ENCODE measurements at regions not wholly inside any gene's neighbourhood (a gene's known extent, or its start where the extent isn't known, plus 50 kb on each side); places are given as distances from the start of the nearest gene placed in this dataset.
"Not testable (repeated sequence)": the region's sequence is repeated elsewhere in the genome, so short reads cannot be mapped to it uniquely, and the experiment has no call there.

- DNase-seq (ENCODE audit: low read depth): no peak
Measured at GRCh38 chr1:203401199-203401877, 50.4 kb upstream of the FMOD start.

DNA sequence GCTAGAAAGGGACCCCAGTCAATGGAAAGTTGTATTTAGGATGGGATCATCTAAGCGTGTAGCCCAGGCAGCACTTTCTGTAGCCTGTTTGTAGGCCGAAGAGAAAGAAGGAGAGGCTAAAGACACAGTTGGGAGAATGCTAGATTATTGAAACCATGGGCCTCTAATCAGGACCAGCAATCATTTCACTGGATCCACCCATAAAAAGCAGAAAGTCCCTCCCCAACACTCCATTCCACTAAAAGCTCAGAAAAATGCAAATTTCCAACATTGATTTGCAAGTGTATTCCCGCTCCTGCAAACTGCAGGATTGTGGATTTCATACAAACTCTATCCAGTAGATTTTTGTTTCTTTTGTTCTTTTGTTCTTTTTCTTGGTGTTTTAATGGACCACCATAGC, 51.2 kb upstream of the FMOD start:
- DNase-seq (ENCODE audit: low read depth): no peak

GRCh38 chr1:203402629-203403337, 51.9 kb upstream of the FMOD start:
- peak; percentile 73 for DNase-seq (ENCODE audit: low read depth)

DNA sequence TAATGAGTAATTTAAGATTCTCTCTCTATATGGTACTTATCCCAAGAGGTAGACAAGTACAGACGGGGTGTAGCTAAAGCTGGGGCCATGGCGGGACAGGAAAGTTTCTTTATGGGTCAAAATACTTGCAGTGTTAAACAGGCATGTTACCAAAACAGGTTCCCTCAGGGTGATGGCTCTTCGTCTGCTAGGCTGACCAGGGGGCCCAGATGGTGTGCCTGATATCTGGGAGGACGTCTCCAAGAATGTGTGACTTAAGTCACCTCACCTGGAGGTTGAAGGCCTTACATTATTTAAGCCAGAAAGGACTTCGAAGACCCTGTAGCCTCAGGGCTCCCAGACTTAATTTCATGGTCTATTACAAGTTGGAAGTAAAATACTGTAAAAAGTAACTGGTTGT, 52.7 kb upstream of the FMOD start:
- DNase-seq (ENCODE audit: low read depth): no peak

GRCh38 chr1:203404546-203404945, 53.6 kb upstream of the FMOD start:
- DNase-seq (ENCODE audit: low read depth): no peak

DNA sequence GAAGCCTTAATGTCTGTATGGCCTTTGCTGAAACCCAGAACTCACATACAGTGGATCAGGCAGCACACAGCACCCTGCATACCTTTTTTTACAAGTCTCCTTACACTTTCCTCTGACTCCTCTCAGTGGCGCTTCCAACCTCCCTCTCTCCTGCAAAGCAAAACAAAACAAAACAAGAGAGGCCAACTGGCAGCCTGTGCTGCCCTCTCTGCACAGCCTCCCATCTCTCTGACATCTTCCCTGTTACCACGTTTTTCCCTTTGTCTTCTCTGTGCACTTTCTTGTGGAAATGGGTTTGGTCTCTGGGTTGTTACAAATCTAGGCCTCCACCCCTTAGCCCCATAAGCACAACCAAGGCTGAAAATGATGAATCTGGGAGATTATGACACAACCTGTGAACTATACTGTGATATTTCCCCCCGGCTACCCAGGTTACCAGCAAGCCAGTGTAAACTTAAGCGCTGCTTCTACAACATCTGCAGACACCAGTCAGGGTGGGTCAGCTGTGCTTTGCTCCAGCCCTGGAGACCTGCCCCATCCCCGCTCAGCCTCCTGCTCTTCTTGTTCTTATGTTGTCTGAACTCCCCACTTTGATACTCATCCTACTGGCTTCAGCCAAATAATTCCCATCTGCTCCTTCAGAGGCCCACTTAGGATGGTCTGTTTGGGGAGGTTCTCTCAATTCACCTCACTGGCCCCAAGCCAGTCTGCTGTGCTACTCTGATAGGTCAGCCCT, 54.9 kb upstream of the FMOD start:
- no peak for DNase-seq (ENCODE audit: low read depth)

DNA sequence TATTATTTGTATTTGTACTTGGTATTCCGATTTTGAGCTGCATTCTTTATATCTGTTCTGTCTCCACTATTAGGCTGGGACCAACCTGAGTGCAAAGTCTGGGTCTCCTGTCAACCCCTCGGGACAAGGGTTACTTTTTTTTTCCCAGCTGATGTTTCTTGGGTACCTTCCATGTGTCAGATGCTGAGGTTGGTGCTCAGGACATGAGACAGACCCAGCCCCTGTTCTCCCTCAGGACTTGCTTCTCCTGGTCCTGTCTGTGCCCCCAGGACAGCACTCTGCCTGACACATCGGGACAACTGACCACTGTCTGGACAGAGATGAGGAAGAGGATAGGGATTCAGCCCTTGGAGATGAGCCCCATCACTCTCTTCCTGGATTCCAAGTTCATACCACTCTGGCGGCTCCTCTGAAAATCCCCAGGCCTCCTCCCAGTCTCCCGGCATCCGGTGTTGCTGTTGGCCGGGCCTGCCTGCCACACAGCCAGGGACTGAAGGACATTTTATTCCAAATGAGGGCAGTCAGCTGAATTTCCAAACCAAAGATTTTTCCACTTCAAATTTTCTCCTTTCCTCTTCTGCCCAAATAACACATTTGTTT, 55.6 kb upstream of the FMOD start:
- peak; percentile 7 for DNase-seq (ENCODE audit: low read depth)

GRCh38 chr1:203407296-203407695, 56.4 kb upstream of the FMOD start:
- DNase-seq (ENCODE audit: low read depth): no peak

GRCh38 chr1:203408486-203409481, 57.9 kb upstream of the FMOD start:
- DNase-seq (ENCODE audit: low read depth): peak; percentile 71

- no peak for DNase-seq (ENCODE audit: low read depth)
Measured at GRCh38 chr1:203410182-203410900, 59.4 kb upstream of the FMOD start.

DNA sequence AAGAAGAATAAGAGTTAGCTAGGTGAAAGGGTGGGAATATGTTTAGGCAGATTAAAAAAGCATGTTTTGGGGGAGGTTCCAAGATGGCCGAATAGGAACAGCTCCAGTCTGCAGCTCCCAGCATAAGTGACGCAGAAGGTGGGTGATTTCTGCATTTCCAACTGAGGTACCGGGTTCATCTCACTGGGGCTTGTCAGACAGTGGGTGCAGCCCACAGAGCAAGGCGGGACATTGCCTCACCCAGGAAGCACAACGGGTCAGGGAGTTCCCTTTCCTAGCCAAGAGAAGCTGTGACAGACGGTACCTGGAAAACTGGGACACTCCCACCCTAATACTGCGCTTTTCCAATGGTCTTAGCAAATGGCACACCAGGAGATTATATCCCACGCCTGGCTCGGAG, 60.5 kb upstream of the FMOD start:
- not testable (repeated sequence) for DNase-seq (ENCODE audit: low read depth)

DNA sequence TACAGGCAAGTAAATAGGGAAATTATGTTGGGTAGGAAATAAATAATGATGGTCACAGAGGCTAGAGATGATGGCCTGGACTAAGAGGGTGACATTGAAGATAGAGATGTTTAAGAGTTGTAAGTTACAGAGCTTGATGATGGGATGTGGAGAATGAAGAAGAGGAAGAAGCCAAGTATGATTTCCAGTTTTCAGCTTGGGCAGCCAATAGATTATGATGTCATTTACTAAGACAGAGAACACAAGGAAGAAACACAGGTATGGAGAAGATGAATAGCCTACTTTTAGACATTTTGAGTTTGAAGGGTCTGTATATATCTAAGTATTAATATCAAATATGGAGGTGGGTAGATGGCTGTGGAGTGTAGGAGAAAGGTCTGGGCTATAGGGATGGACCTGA, 56.0 kb upstream of the PRELP start:
- DNase-seq (ENCODE audit: low read depth): no peak

- no peak for DNase-seq (ENCODE audit: low read depth)
Measured at GRCh38 chr1:203420263-203420662, 55.3 kb upstream of the PRELP start.

DNA sequence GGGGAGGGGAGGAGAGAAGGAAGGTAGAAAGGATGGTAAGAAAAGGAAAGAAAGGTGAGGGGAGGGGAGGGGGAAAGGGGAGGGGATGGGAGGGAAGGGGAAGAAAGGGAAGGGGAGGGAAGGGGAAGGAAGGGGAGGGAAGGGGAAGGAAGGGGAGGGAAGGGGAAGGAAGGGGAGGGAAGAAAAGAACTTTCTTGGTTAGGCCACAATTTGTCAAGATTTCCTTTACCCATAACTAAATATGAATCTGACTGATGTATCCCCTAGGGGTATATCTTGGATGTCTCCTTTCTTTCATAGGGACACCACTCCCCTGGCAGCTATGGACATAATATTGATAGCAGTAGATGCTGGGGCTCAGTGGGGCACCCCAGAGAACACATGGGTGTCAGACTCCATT, 54.4 kb upstream of the PRELP start:
- no peak for DNase-seq (ENCODE audit: low read depth)

DNA sequence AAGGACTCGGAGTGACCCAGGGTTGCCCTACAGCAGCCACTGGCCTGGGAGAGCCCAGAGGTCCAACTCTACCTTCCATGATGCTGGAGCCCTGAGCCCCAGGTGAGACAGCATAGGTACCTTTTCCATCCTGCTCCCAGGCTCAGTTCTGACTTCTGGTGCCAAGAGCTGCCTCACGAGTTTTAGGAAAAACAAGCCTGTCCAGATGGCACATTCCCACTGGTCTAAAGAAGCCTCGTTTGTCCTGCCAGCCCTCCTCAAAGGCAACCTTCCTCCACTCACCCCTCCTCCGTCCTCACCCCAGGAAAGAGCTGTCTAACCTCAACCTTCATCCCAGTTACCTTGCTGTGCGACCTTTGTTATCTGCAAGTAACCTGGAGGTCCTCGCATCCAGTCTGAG, 53.5 kb upstream of the PRELP start:
- DNase-seq (ENCODE audit: low read depth): no peak

DNA sequence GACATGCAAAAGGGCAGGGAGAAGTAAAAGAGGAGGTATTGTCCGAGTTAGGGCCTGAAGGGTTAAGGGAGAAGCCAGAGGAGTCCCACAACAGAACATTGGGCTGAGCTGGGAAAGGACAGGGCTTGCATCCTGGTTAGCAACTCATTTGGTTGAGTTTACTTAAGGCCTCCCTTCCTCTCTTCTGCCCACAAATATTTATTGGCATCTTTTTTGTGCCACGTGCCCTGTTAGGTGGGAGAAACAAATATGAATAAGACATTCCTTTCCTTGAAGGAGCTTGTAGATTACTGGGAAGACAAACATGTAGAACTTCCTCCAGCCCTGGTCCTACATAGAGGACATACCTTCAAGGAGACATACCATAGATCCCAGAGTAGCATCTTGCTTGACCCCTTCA, 53.0 kb upstream of the PRELP start:
- DNase-seq (ENCODE audit: low read depth): no peak

- no peak for DNase-seq (ENCODE audit: low read depth)
Measured at GRCh38 chr1:203424285-203424684, 51.3 kb upstream of the PRELP start.

DNA sequence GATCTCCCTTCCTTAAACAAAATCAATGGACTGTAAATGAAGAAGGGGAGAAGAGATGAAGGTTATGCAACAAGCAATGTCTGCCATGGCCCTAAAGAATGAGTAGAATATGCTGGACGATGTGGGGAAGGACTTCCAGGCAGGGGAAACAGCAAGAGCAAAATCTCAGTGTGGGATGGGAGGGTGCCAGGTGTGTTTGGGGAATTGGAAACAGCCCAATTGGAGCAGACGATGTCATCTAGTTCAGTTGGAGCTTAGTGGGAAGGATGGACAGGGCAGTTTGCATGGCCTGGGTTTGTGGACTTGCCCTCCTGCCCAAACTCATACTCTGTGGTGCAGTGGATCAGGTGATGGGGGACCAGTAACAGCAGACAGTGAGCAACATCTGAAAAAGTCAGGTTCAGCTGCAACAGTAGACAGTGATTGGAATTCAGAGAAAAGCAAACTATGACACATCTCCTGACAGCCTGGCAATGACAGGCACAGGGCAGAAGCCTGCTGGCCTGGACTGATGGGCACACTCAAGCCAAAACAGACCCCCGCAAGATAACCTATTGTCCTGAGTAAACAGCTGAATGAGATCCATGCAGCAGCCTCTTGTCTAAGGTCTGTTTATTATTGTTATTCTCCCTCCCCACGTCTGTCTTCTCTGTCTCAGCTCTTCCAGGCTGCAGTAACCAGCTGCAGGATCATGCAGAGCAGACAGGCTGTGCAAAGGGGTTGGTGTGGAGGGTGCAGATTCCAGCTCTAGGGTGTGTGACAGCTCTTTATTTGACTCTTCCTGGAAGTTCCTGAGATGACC, 50.5 kb upstream of the PRELP start:
- no peak for DNase-seq (ENCODE audit: low read depth)

DNA sequence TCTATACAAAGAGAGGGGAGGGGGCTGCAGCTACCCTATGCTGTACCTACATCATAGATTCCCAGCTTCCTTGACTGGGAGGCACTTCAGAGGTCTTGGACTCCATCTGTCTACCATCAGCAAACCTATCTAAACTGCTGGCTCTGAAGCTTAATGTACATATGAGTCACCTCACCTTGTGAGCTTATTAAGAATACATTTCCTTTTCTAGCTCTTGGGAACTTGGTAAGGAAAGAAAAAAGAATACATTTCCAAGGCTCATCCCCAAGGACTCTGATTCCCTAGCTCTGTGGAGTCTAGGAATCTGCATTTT, 50.0 kb upstream of the PRELP start:
- DNase-seq (ENCODE audit: low read depth): no peak
